Body of pancreas (tissue), 4 donors: ENCODE measurements at regions not wholly inside any gene's neighbourhood (a gene's known extent, or its start where the extent isn't known, plus 50 kb on each side); places are given as distances from the start of the nearest gene placed in this dataset.
"Not testable (repeated sequence)": the region's sequence is repeated elsewhere in the genome, so short reads cannot be mapped to it uniquely, and the experiment has no call there.

Source experiments
- ATAC-seq: fragments of 150-250 bp; one replicate; pipeline ENCODE4 v1.9.1; 2016
- DNase-seq, 4 donors: peaks; one replicate each; pipeline ENCODE4 v3.0.0-alpha.2; 2019
- H3K27ac ChIP-seq, 4 donors: fragments of 200-600 bp; sonication (generic); 1 replicate in 3 of 4; 2 replicates in 1 of 4; pipeline versions ENCODE4 v1.5.1 to v1.6.1; 2016 to 2019; ENCODE audit warnings: mild to moderate bottlenecking in 1 of 4, mixed read lengths in 1 of 4, moderate library complexity in 1 of 4
- H3K27me3 ChIP-seq, 2 donors: fragments of 200-600 bp; sonication (generic); one replicate each; pipeline ENCODE4 v1.6.0; 2016; ENCODE audit warnings: mild to moderate bottlenecking in 1 of 2
- H3K36me3 ChIP-seq, 2 donors: fragments of 200-600 bp; sonication (generic); replicated peaks in 1 of 2; 2 replicates each; pipeline ENCODE4 v1.5.1; 2016; ENCODE audit warnings: low read depth in 2 of 2; ENCODE audit not compliant: insufficient read depth in 1 of 2
- H3K4me1 ChIP-seq: fragments of 200-600 bp; sonication (generic); one replicate; pipeline ENCODE4 v1.6.0; 2016
- H3K4me3 ChIP-seq, 2 donors: fragments of 200-600 bp; sonication (generic); 1 replicate in 1 of 2; 2 replicates in 1 of 2; pipeline ENCODE4 v1.5.1; 2016 to 2019
- H3K9me3 ChIP-seq, 3 donors: fragments of 200-600 bp; sonication (generic); 1 replicate in 2 of 3; 2 replicates in 1 of 3; pipeline ENCODE4 v1.5.1; 2016
- CTCF ChIP-seq, 7 experiments: fragments of 450-650 bp in 4 of 7; fragments of 200-600 bp in 3 of 7; sonication (generic) in 3 of 7; IDR thresholded peaks; one replicate each; pipeline ENCODE4 v1.5.1; 2016 to 2019; ENCODE audit warnings: antibody characterized with exemption in 7 of 7
- POLR2A ChIP-seq, 3 donors: fragments of 450-650 bp; IDR thresholded peaks; one replicate each; pipeline ENCODE4 v1.6.1; 2016; ENCODE audit warnings: antibody characterized with exemption in 3 of 3, mild to moderate bottlenecking in 2 of 3
- WGBS, 2 donors: methylation state at CpG; one replicate each; pipeline ENCODE4 v1.1.5; 2017; 5-methylcytosine and 5-hydroxymethylcytosine counted together
- intact Hi-C: fragments of 100-400 bp; cut with DNase I; formaldehyde crosslinking; loops from one replicate; pipeline ENCODE4 v1.15.1; 2023

GRCh38 chr2:38485734-38486133 is 108.7 kb upstream of the ATL2 start:
- DNase-seq, result peak in 1 of 4 donors; percentile 7
- no peak for TF ChIP-seq POLR2A (IDR thresholded peaks at IDR 0.05)
- no peak for TF ChIP-seq CTCF (IDR thresholded peaks at IDR 0.05)
- Histone ChIP-seq H3K4me1 (no peaks in the 10 kb centered on the region), H3K36me3 (no peaks in the 10 kb centered on the region), H3K27me3 (no peaks in the 10 kb centered on the region), H3K27ac (no peak overlapping the region), H3K4me3 (no peak overlapping the region), H3K9me3 (peaks cover 0 to 9% (median 0%) of the 10 kb centered on the region in 3 donors)
- intact Hi-C loops, result no loop called here
- no peak for ATAC-seq
- 89 to 92% methylated on average over 3 of the region's 3 CpGs for WGBS, 2 donors

GRCh38 chr2:38484957-38485356 is 107.9 kb upstream of the ATL2 start:
- no peaks in the 10 kb centered on the region for H3K4me1 ChIP-seq
- no peak for ATAC-seq
- no peaks in the 10 kb centered on the region for H3K27me3 ChIP-seq
- no peak overlapping the region for H3K27ac ChIP-seq
- peaks cover 0 to 16% (median 0%) of the 10 kb centered on the region in 3 donors for H3K9me3 ChIP-seq
- H3K36me3 ChIP-seq, result no peaks in the 10 kb centered on the region
- TF ChIP-seq CTCF (IDR thresholded peaks at IDR 0.05), result no peak
- TF ChIP-seq POLR2A (IDR thresholded peaks at IDR 0.05), result no peak
- DNase-seq, result no peak
- no peak overlapping the region for H3K4me3 ChIP-seq
- intact Hi-C loops, result no loop called here
- 71 to 77% methylated on average over 5 of the region's 5 CpGs for WGBS, 2 donors

GRCh38 chr2:38483776-38484501 is 106.9 kb upstream of the ATL2 start:
- H3K9me3 ChIP-seq, result peaks cover 0 to 16% (median 0%) of the 10 kb centered on the region in 3 donors
- H3K27me3 ChIP-seq, result no peaks in the 10 kb centered on the region

GRCh38 chr2:38482710-38483109 is 105.6 kb upstream of the ATL2 start:
- intact Hi-C loops, result not testable (repeated sequence)

More at GRCh38 chr2:38483776-38484501, 106.9 kb upstream of the ATL2 start:
- Histone ChIP-seq H3K4me3 (no peak overlapping the region), H3K4me1 (no peaks in the 10 kb centered on the region), H3K36me3 (no peaks in the 10 kb centered on the region), H3K27ac (no peak overlapping the region)
- 59 to 68% methylated on average over 5 of the region's 5 CpGs for WGBS, 2 donors
- TF ChIP-seq POLR2A (IDR thresholded peaks at IDR 0.05) (no peak), CTCF (IDR thresholded peaks at IDR 0.05) (no peak)
- ATAC-seq (no peak), DNase-seq (no peak)
- intact Hi-C loops, result no loop called here

GRCh38 chr2:38480617-38481016 is 103.5 kb upstream of the ATL2 start:
- no peak for TF ChIP-seq POLR2A (IDR thresholded peaks at IDR 0.05)
- DNase-seq (no peak), ATAC-seq (no peak)
- Histone ChIP-seq H3K4me3 (no peak overlapping the region), H3K36me3 (no peaks in the 10 kb centered on the region), H3K27ac (no peak overlapping the region), H3K27me3 (no peaks in the 10 kb centered on the region), H3K9me3 (peaks cover 0 to 16% (median 0%) of the 10 kb centered on the region in 3 donors), H3K4me1 (no peaks in the 10 kb centered on the region)
- intact Hi-C loops, result no loop called here

More at GRCh38 chr2:38482710-38483109, 105.6 kb upstream of the ATL2 start:
- DNase-seq, H3K27ac ChIP-seq, H3K36me3 ChIP-seq, H3K4me3 ChIP-seq, ATAC-seq, H3K4me1 ChIP-seq, H3K27me3 ChIP-seq: not testable (repeated sequence)
- H3K9me3 ChIP-seq, result peaks cover 0 to 16% (median 0%) of the 10 kb centered on the region in 3 donors
- 88 to 93% methylated on average over 6 of the region's 6 CpGs for WGBS, 2 donors

- Histone ChIP-seq H3K36me3 (no peaks in the 10 kb centered on the region), H3K27me3 (no peaks in the 10 kb centered on the region), H3K4me1 (no peaks in the 10 kb centered on the region), H3K9me3 (peaks cover 0 to 16% (median 0%) of the 10 kb centered on the region in 3 donors), H3K4me3 (no peak overlapping the region), H3K27ac (no peak overlapping the region)
- intact Hi-C loops, result no loop called here
- ATAC-seq (no peak), DNase-seq (no peak)
- TF ChIP-seq POLR2A (IDR thresholded peaks at IDR 0.05) (no peak), CTCF (IDR thresholded peaks at IDR 0.05) (no peak)
- WGBS, 2 donors, result 58 to 65% methylated on average over 2 of the region's 2 CpGs
Observed at GRCh38 chr2:38477006-38477405, 99.9 kb upstream of the ATL2 start.
